Esophagus muscularis mucosa (tissue), 4 donors: ENCODE measurements at regions not wholly inside any gene's neighbourhood (a gene's known extent, or its start where the extent isn't known, plus 50 kb on each side); places are given as distances from the start of the nearest gene placed in this dataset.
"Not testable (repeated sequence)": the region's sequence is repeated elsewhere in the genome, so short reads cannot be mapped to it uniquely, and the experiment has no call there.

Source experiments
- DNase-seq: peaks from one replicate; pipeline ENCODE4 v3.0.0-alpha.2; 2017; ENCODE audit errors: extremely low spot score
- H3K27ac ChIP-seq, 4 donors: fragments of 200-600 bp; sonication (generic); replicated peaks in 1 of 4; 1 replicate in 3 of 4; 2 replicates in 1 of 4; pipeline ENCODE4 v1.5.1; 2016 to 2019; ENCODE audit warnings: mild to moderate bottlenecking in 1 of 4
- H3K27me3 ChIP-seq, 4 donors: fragments of 200-600 bp; sonication (generic); one replicate each; pipeline versions ENCODE4 v1.5.1 to v1.6.0; 2016 to 2019
- H3K36me3 ChIP-seq, 4 donors: fragments of 200-600 bp; sonication (generic); one replicate each; pipeline ENCODE4 v1.5.1; 2016 to 2019
- H3K4me1 ChIP-seq, 4 donors: fragments of 200-600 bp; sonication (generic); one replicate each; pipeline ENCODE4 v1.5.1; 2016 to 2019
- H3K4me3 ChIP-seq, 4 donors: fragments of 200-600 bp; sonication (generic); 1 replicate in 2 of 4; 2 replicates in 2 of 4; pipeline ENCODE4 v1.5.1; 2016 to 2019; ENCODE audit warnings: mild to moderate bottlenecking in 4 of 4, moderate library complexity in 1 of 4
- H3K9me3 ChIP-seq, 4 donors: fragments of 200-600 bp; sonication (generic); 1 replicate in 3 of 4; 2 replicates in 1 of 4; pipeline ENCODE4 v1.5.1; 2016 to 2019
- CTCF ChIP-seq, 3 experiments: fragments of 200-600 bp in 2 of 3; fragments of 450-650 bp in 1 of 3; sonication (generic) in 2 of 3; IDR thresholded peaks; one replicate each; pipeline ENCODE4 v1.5.1; 2017 to 2019; ENCODE audit warnings: antibody characterized with exemption in 3 of 3, mild to moderate bottlenecking in 2 of 3, moderate library complexity in 1 of 3
- EP300 ChIP-seq: sonication (generic); formaldehyde crosslinking; IDR thresholded peaks from one replicate; pipeline ENCODE4 v1.6.1; 2017; ENCODE audit warnings: antibody characterized with exemption
- POLR2A ChIP-seq: fragments of 450-650 bp; IDR thresholded peaks from one replicate; pipeline ENCODE4 v1.6.1; 2017; ENCODE audit warnings: antibody characterized with exemption, moderate library complexity, mild to moderate bottlenecking, low read depth
- POLR2AphosphoS5 ChIP-seq, 2 donors: sonication (generic); formaldehyde crosslinking; IDR thresholded peaks; one replicate each; pipeline ENCODE4 v1.6.1; 2017; ENCODE audit warnings: antibody characterized with exemption in 2 of 2
- WGBS: methylation state at CpG from one replicate; pipeline ENCODE4 v1.1.5; 2018; 5-methylcytosine and 5-hydroxymethylcytosine counted together
- intact Hi-C: fragments of 100-400 bp; cut with DNase I; formaldehyde crosslinking; loops from one replicate; pipeline ENCODE4 v1.15.1; 2023

- intact Hi-C loops = no loop called here
- Histone ChIP-seq H3K9me3 (no peaks in the 10 kb centered on the region), H3K27me3 (no peaks in the 10 kb centered on the region), H3K27ac (no peak overlapping the region), H3K4me3 (no peak overlapping the region), H3K36me3 (no peaks in the 10 kb centered on the region), H3K4me1 (no peaks in the 10 kb centered on the region)
- no peak for DNase-seq
- TF ChIP-seq CTCF (IDR thresholded peaks at IDR 0.05) = no peak
- TF ChIP-seq POLR2A = no peak
- TF ChIP-seq POLR2AphosphoS5 (IDR thresholded peaks at IDR 0.05) = no peak
- no peak for TF ChIP-seq EP300
Observed at GRCh38 chr1:194862129-194862528, 1675.7 kb upstream of the B3GALT2 start.

- 92% methylated on average over 10 of the region's 10 CpGs for WGBS
- H3K4me1 ChIP-seq = no peaks in the 10 kb centered on the region
- TF ChIP-seq CTCF (IDR thresholded peaks at IDR 0.05) (no peak), POLR2AphosphoS5 (IDR thresholded peaks at IDR 0.05) (no peak), POLR2A (no peak), EP300 (no peak)
- intact Hi-C loops = no loop called here
- no peaks in the 10 kb centered on the region for H3K9me3 ChIP-seq
- H3K4me3 ChIP-seq = no peak overlapping the region
- no peaks in the 10 kb centered on the region for H3K27me3 ChIP-seq
- no peak overlapping the region for H3K27ac ChIP-seq
- H3K36me3 ChIP-seq = no peaks in the 10 kb centered on the region
- no peak for DNase-seq
Observed at GRCh38 chr1:194860248-194861201, 1674.1 kb upstream of the B3GALT2 start.

GRCh38 chr1:194859481-194860154 lies 1673.2 kb upstream of the B3GALT2 start:
- intact Hi-C loops, H3K4me1 ChIP-seq, H3K27ac ChIP-seq, H3K36me3 ChIP-seq, H3K4me3 ChIP-seq, DNase-seq, H3K27me3 ChIP-seq, H3K9me3 ChIP-seq: not testable (repeated sequence)
- WGBS = 89% methylated on average over 17 of the region's 17 CpGs

- not testable (repeated sequence) for H3K27me3 ChIP-seq
Observed at GRCh38 chr1:194858811-194859480, 1672.5 kb upstream of the B3GALT2 start.

GRCh38 chr1:194857413-194857812 lies 1671.0 kb upstream of the B3GALT2 start:
- DNase-seq = no peak
- TF ChIP-seq POLR2AphosphoS5 (IDR thresholded peaks at IDR 0.05) = no peak
- no peak for TF ChIP-seq EP300
- TF ChIP-seq POLR2A = no peak
- TF ChIP-seq CTCF (IDR thresholded peaks at IDR 0.05) = no peak
- no peaks in the 10 kb centered on the region for H3K4me1 ChIP-seq
- H3K36me3 ChIP-seq = no peaks in the 10 kb centered on the region
- H3K27me3 ChIP-seq = no peaks in the 10 kb centered on the region
- intact Hi-C loops = no loop called here
- no peak overlapping the region for H3K27ac ChIP-seq
- no peaks in the 10 kb centered on the region for H3K9me3 ChIP-seq
- H3K4me3 ChIP-seq = no peak overlapping the region
- WGBS = 87% methylated on average over 2 of the region's 2 CpGs

More at GRCh38 chr1:194858811-194859480, 1672.5 kb upstream of the B3GALT2 start:
- H3K36me3 ChIP-seq, H3K4me1 ChIP-seq, H3K9me3 ChIP-seq, intact Hi-C loops, DNase-seq, H3K4me3 ChIP-seq, H3K27ac ChIP-seq: not testable (repeated sequence)
- WGBS = 98% methylated on average over 30 of the region's 39 CpGs
